Left colon (tissue), 2 donors: ENCODE measurements at regions not wholly inside any gene's neighbourhood (a gene's known extent, or its start where the extent isn't known, plus 50 kb on each side); places are given as distances from the start of the nearest gene placed in this dataset.

Experiments
- ATAC-seq: fragments of 200-7000 bp; cut with Tn5 transposase; one replicate; pipeline ENCODE4 v1.9.1; 2020; ENCODE audit warnings: mild to moderate bottlenecking, moderate library complexity
- DNase-seq, 2 donors: peaks; one replicate each; pipeline ENCODE4 v3.0.0-alpha.2; 2020
- intact Hi-C, 2 donors: fragments of 100-400 bp; cut with DNase I in 1 of 2; cut with micrococcal nuclease in 1 of 2; formaldehyde crosslinking; loops; one replicate each; pipeline versions ENCODE4 v1.11.2 to v1.14.0; 2022; cut with DNase I, micrococcal nuclease
- donor health status: DM: no; HTN: no; CAD: no.
- donor health status: DM: yes; HTN: yes; CAD: no.

DNA sequence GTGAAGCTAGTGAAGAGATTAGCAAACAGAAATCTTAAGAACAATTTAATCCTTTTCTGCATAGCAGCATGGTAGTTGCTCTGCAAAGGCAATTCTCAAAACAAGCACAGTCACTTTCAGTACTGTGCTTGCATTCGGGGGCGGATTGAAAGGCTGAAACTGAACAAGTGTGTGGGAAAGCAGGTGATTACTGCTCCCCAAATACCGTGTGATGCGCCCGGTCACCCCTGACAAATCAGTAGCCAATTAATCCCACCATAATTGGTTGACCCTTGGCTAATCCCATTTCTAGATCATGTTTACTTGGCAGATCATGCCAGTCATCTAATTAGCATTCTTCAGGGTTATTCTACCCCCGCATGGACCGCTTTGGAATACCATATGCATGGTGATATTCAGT lies 76.5 kb upstream of the ADRB1 start:
- intact Hi-C loops = no loop called here
- no peak for ATAC-seq

GRCh38 chr10:113970641-113971040 lies 73.0 kb upstream of the ADRB1 start:
- no peak for DNase-seq
- no peak for ATAC-seq
- intact Hi-C loops = no loop called here

More for the DNA sequence above, 76.5 kb upstream of the ADRB1 start:
- no peak for DNase-seq

GRCh38 chr10:113971349-113971973 lies 72.2 kb upstream of the ADRB1 start:
- ATAC-seq (no peak), DNase-seq (no peak)
- intact Hi-C loops = no loop called here

GRCh38 chr10:113977174-113977573 lies 66.5 kb upstream of the ADRB1 start:
- intact Hi-C loops = no loop called here
- DNase-seq (no peak), ATAC-seq (no peak)

DNA sequence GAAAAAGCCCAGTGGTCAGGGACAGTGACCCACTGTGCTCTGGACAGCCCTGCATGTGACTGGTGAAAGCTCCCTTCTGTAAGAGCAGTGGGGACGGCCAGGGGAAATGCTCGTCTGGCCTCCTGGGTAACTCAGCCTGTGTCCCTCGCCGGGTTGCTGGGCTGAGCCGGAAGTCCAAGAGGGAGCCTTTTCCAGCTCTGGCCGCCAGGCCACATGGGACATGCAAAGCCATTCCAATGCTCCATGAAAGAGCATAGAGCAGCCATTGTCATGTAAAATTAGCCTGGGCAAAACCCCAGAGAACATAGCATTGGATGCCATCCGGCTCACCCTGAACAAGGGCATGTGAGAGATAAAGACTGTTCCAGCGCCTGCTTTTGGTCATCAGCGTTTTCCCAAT lies 64.9 kb upstream of the ADRB1 start:
- intact Hi-C loops = no loop called here
- ATAC-seq = no peak
- DNase-seq = no peak

GRCh38 chr10:113979409-113979808 lies 64.3 kb upstream of the ADRB1 start:
- intact Hi-C loops = no loop called here
- DNase-seq = no peak
- no peak for ATAC-seq

DNA sequence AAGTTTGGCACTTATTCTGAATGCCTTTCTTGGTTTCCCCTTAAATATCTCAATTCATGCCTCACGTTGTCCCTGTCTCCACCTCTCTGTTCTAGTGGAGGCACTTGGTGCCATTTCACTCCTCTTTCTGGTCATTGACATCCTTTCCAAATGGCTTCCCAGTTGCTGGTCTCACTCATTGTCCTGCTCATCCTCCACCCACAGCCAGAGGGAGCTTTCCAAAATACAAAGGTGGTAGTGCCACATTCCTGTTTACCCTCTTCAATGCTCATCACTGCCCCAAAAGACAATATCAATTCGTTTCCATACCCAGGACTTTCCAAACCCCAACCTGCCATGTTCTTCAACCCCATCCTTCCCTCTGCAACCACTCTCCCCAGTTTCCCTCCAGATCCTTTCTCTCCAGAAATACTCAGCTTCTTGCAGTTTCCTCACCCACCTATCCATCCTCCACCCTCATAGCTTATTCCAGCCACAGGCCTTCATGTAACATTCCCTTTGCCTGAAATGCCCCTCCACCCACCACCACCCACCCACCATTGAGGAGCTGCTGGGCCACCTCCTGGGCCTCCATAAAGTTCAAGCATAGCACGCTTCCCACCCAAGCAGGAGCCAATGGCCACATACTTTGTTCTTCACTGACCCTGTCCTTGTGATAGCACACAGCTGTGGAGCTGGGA lies 63.1 kb upstream of the ADRB1 start:
- intact Hi-C loops = no loop called here
- no peak for DNase-seq
- no peak for ATAC-seq

DNA sequence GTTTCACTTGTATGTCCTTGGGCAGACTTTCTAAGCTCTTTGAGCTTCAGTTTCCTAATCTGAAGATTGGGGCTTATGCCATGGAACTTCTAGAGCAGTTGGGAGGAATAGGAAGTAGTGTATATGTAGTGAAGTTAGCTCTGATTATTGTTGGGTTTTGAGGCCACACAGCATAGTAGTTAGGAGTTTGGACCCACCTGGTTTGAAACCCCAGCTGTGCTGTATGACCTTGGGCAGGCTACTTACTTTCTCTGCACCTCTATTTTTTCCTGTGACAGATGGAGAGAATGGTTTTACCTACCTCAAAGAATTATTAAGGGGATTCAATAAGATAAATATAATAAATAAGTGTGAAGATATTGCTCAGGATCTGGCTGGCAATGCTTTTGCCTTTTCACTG lies 61.4 kb upstream of the ADRB1 start:
- DNase-seq (no peak), ATAC-seq (no peak)
- intact Hi-C loops = no loop called here

DNA sequence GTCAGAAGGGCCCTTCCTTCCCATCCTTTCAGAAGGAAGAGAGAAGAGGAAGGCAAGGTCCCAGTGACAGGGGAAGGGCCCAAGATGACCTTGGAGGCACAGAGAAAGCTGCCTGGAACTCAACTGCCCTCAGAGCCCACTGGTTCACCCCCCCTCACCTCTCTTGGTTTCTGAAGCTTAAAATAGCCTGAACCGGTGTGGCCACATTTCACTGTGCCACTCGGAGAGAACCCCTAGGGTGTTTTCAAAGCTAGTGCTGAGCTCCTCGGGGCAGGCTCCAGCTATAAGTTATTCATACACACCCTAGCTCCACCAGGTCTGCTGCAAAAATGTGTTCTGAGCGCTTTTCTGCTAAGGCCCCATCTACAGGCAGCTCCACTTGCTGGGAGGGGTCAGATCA lies 60.9 kb upstream of the ADRB1 start:
- intact Hi-C loops = no loop called here
- ATAC-seq (no peak), DNase-seq (no peak)

- ATAC-seq (no peak), DNase-seq (no peak)
- intact Hi-C loops = no loop called here
Measured at GRCh38 chr10:113983552-113983951, 60.1 kb upstream of the ADRB1 start.

DNA sequence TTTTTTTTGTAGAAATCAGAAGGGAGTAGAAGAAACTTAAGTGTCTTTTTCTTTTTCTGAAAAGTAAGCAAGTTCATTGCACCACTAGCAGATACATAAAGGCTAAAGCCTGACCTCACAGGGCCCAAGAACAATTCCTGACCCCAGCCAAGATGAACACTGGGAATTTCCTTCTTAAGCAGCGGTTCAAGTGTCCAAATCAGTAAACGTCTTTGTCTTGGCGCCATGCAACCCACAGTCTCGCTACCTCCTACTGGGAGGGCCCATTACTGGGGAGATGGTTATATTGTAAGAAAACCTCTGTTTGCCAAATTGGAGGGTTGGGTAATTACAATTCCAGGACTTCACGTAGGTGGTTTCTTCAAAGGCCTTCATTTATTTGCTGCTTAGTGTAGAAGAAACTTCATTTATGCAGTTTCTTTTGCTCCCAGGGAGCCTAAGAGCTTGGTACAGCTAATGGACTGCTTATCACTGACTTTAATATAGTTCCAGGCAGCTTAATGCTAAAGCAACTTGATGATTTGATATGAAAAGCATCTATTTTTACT lies 58.3 kb upstream of the ADRB1 start:
- intact Hi-C loops = no loop called here
- DNase-seq (no peak), ATAC-seq (no peak)

GRCh38 chr10:113986316-113986715 lies 57.4 kb upstream of the ADRB1 start:
- no peak for ATAC-seq
- intact Hi-C loops = no loop called here
- DNase-seq = no peak

DNA sequence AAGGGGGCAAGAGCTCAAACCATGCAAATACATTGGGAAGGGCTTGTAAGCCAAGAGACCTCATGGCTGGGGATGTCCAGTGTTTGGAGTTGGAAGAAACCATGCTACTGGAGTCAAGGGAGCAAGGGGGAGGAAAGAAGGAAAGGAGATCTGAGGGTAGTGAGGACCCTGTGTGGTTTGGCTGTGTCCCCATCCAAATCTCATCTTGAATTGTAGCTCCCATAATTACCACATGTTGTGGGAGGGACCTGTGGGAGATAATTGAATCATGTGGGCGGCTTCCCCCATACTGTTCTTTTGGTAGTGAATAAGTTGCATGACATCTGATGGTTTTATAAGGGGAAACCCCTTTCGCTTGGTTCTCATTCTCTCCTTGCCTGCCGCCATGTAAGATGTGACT lies 56.5 kb upstream of the ADRB1 start:
- no peak for DNase-seq
- intact Hi-C loops = no loop called here
- no peak for ATAC-seq

- intact Hi-C loops = no loop called here
- ATAC-seq (no peak), DNase-seq (peak in 1 of 2 donors; percentile 26)
Measured at GRCh38 chr10:113987805-113988204, 55.9 kb upstream of the ADRB1 start.

DNA sequence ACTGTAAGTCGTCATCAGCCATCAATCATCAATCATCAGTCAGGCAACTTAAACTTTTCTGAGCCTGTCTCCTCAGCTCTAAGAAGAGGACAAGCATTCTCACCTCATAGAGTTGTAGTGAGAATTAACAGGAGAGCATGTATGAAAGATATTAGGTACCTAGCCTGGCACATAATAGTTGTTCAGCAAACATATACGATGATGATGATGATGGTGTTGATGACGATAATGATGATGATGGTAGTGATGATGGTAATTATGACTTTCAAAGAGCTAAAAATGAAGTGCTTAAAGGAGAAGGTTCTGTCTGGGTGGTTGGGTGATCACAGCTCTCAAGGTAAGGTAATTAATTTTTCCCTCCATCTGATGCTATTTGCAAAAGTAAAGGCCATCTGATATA lies 55.1 kb upstream of the ADRB1 start:
- DNase-seq (no peak), ATAC-seq (no peak)
- intact Hi-C loops = no loop called here

GRCh38 chr10:113991091-113991860 lies 52.4 kb upstream of the ADRB1 start:
- intact Hi-C loops = no loop called here
- ATAC-seq (no peak), DNase-seq (no peak)

GRCh38 chr10:113992471-113993011 lies 51.1 kb upstream of the ADRB1 start:
- ATAC-seq (no peak), DNase-seq (no peak)
- intact Hi-C loops = no loop called here

DNA sequence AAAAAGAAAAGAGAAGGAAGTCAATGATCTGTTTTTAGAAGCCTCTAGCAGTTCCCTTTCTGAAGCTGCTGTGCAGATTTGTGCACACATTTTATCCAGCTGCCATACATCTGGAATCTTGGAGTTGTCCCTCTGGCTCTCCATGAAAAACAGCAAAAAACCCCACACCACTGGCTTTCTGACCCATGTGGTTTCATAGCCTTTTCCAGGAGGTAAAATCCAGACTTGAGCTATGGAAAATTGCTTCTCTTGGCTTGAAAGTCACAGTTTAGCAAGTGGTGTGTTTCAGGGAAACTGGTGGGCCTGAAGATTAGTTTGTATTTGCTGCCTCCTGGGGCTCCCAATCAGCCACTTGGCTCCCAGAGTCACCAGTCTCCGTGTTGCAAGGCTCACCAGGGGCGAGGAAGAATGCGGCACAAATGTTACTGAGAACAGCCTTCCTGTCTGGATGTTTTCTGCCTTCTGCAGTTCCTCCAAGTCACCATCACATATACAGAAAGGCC lies 50.1 kb upstream of the ADRB1 start:
- DNase-seq = no peak
- no peak for ATAC-seq
- intact Hi-C loops = no loop called here
